HEK293 (cell line): ENCODE measurements at regions not wholly inside any gene's neighbourhood (a gene's known extent, or its start where the extent isn't known, plus 50 kb on each side); places are given as distances from the start of the nearest gene placed in this dataset.

Experiments
- CTCF ChIA-PET: fragments of 350-600 bp; formaldehyde crosslinking; extraction: SDS; loops from one replicate; lab custom pipeline; 2021; ENCODE audit warnings: antibody characterized with exemption; lab: Yijun Ruan, JAX
- POLR2A ChIA-PET: fragments of 300-600 bp; formaldehyde crosslinking; extraction: SDS; loops from one replicate; lab custom pipeline; 2020; ENCODE audit warnings: antibody characterized with exemption, inconsistent platforms; lab: Yijun Ruan, JAX
- H3K27ac ChIP-seq: fragments of 200-500 bp; sonication (Bioruptor generic); 2 replicates; pipeline ENCODE4 v1.5.1; 2014; ENCODE audit warnings: low read depth, low read length, control low read depth, inconsistent platforms; ENCODE audit errors: extremely low read depth
- H3K36me3 ChIP-seq, 2 experiments: fragments of 200-500 bp in 1 of 2; sonication (Bioruptor generic) in 1 of 2; 1 replicate in 1 of 2; 2 replicates in 1 of 2; pipeline ENCODE4 v1.5.1; 2014 to 2017; ENCODE audit warnings: inconsistent platforms in 2 of 2, low read length in 2 of 2; ENCODE audit not compliant: control insufficient read depth in 2 of 2, insufficient read depth in 1 of 2
- H3K4me1 ChIP-seq: fragments of 200-500 bp; sonication (Bioruptor generic); 2 replicates; pipeline ENCODE4 v1.5.1; 2014; ENCODE audit warnings: mild to moderate bottlenecking, low read length, inconsistent platforms; ENCODE audit not compliant: control insufficient read depth, insufficient read depth
- H3K4me3 ChIP-seq: 2 replicates; pipeline ENCODE4 v1.5.1; 2011; ENCODE audit warnings: low read depth, mild to moderate bottlenecking, control low read depth, low read length, moderate library complexity
- H3K9me3 ChIP-seq: fragments of 200-500 bp; sonication (Bioruptor generic); 2 replicates; pipeline ENCODE4 v1.5.1; 2014; ENCODE audit warnings: low read depth, low read length, inconsistent platforms; ENCODE audit not compliant: control insufficient read depth, insufficient read depth
- EGR2 ChIP-seq: fragments of 450-650 bp; formaldehyde crosslinking; IDR thresholded peaks from 2 replicates; pipeline ENCODE4 v1.5.1; 2016; ENCODE audit warnings: low read depth, missing biosample characterization, missing genetic modification characterization
- SCRT2 ChIP-seq: fragments of 450-650 bp; formaldehyde crosslinking; IDR thresholded peaks from 2 replicates; pipeline ENCODE4 v1.5.1; 2016; ENCODE audit warnings: missing biosample characterization, missing genetic modification characterization
- SETDB1 ChIP-seq: IDR thresholded peaks from one replicate; pipeline ENCODE4 v1.6.1; 2017; ENCODE audit warnings: mild to moderate bottlenecking, low read length, moderate library complexity, mixed read lengths; ENCODE audit not compliant: insufficient read length
- ZNF10 ChIP-seq: fragments of 450-650 bp; formaldehyde crosslinking; IDR thresholded peaks from 2 replicates; pipeline ENCODE4 v1.5.1; 2017; ENCODE audit warnings: missing biosample characterization, missing genetic modification characterization
- ZNF112 ChIP-seq: fragments of 450-650 bp; formaldehyde crosslinking; IDR thresholded peaks from 2 replicates; pipeline ENCODE4 v1.5.0; 2017; ENCODE audit warnings: missing biosample characterization, missing genetic modification characterization
- ZNF114 ChIP-seq: fragments of 450-650 bp; formaldehyde crosslinking; IDR thresholded peaks from 2 replicates; pipeline ENCODE4 v1.5.0; 2017; ENCODE audit warnings: missing biosample characterization, missing genetic modification characterization
- ZNF16 ChIP-seq: fragments of 450-650 bp; formaldehyde crosslinking; IDR thresholded peaks from 2 replicates; pipeline ENCODE4 v1.5.1; 2016; ENCODE audit warnings: low read depth, missing biosample characterization, missing genetic modification characterization
- ZNF571 ChIP-seq: fragments of 450-650 bp; formaldehyde crosslinking; IDR thresholded peaks from 2 replicates; pipeline ENCODE4 v1.5.0; 2017; ENCODE audit warnings: missing biosample characterization, missing genetic modification characterization
- ZNF660 ChIP-seq: fragments of 450-650 bp; IDR thresholded peaks from 2 replicates; pipeline ENCODE4 v1.5.1; 2018; ENCODE audit warnings: missing biosample characterization, mild to moderate bottlenecking, missing genetic modification characterization
- ZNF664 ChIP-seq: fragments of 450-650 bp; formaldehyde crosslinking; IDR thresholded peaks from 2 replicates; pipeline ENCODE4 v1.5.1; 2016; ENCODE audit warnings: missing biosample characterization, missing genetic modification characterization
- TF ChIP-seq, protein P1 (sequence below): fragments of 450-650 bp; IDR thresholded peaks from 2 replicates; pipeline ENCODE4 v1.5.1; 2018; ENCODE audit warnings: missing biosample characterization, mild to moderate bottlenecking, missing genetic modification characterization
- TF ChIP-seq, protein P2 (sequence below): fragments of 450-650 bp; formaldehyde crosslinking; IDR thresholded peaks from 2 replicates; pipeline ENCODE4 v1.5.1; 2017; ENCODE audit warnings: missing biosample characterization, missing genetic modification characterization
- TF ChIP-seq, protein P3 (sequence below): fragments of 450-650 bp; formaldehyde crosslinking; IDR thresholded peaks from 2 replicates; pipeline ENCODE4 v1.5.1; 2016; ENCODE audit warnings: missing biosample characterization, missing genetic modification characterization
- TF ChIP-seq, protein P4 (sequence below): fragments of 450-650 bp; formaldehyde crosslinking; IDR thresholded peaks from 2 replicates; pipeline ENCODE4 v1.5.1; 2017; ENCODE audit warnings: missing biosample characterization, missing genetic modification characterization
- TF ChIP-seq, protein P5 (sequence below): fragments of 450-650 bp; formaldehyde crosslinking; IDR thresholded peaks from 2 replicates; pipeline ENCODE4 v1.5.1; 2016; ENCODE audit warnings: missing biosample characterization, missing genetic modification characterization

DNA sequence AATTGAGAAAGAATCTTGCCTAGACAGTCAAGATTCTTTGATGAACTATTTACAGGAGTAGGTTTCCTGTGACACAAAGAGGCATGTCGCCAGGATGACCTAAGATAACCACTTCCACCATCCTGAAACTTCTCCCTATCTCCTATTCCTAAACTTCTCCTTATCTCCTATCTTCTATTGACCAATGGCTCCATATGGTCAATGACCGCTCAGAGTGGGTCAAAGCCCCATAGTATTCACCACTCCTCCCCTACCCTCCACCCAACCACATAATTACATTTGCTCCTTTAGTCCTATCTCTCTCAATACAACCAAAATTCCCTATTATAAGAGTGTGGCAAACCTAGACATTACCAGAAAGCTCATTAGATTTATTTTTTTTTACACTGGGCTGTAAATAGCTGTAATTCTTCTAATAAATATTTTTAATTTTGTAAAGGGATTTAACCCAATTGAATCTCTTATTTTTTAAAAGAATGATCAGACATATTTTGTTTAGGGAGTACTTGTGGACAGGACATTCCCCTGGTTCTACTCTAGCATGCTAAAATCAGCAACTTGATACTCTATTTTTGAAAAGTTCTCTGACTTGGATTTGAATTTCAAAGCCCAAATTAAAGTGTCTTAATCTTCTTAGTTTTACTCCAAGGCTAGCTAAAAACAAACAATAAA lies 416.0 kb upstream of the CCNH start:
- Histone ChIP-seq H3K9me3 (no peaks in the 10 kb centered on the region), H3K36me3 (no peaks in the 10 kb centered on the region), H3K4me1 (peaks cover 3% of the 10 kb centered on the region; the same call in 1 of the 2 replicates), H3K27ac (no peak overlapping the region), H3K4me3 (no peak overlapping the region)
- TF ChIP-seq ZNF114 (no peak), SCRT2 (tag by site-specific recombination) (no peak), EGR2 (no peak), ZNF16 (tag by site-specific recombination) (no peak), ZNF112 (tag by site-specific recombination) (no peak), ZNF10 (tag by site-specific recombination) (no peak)
- TF ChIP-seq, protein P1, sequence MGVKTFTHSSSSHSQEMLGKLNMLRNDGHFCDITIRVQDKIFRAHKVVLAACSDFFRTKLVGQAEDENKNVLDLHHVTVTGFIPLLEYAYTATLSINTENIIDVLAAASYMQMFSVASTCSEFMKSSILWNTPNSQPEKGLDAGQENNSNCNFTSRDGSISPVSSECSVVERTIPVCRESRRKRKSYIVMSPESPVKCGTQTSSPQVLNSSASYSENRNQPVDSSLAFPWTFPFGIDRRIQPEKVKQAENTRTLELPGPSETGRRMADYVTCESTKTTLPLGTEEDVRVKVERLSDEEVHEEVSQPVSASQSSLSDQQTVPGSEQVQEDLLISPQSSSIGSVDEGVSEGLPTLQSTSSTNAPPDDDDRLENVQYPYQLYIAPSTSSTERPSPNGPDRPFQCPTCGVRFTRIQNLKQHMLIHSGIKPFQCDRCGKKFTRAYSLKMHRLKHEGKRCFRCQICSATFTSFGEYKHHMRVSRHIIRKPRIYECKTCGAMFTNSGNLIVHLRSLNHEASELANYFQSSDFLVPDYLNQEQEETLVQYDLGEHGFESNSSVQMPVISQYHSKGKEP: no peak
- TF ChIP-seq, protein P2, sequence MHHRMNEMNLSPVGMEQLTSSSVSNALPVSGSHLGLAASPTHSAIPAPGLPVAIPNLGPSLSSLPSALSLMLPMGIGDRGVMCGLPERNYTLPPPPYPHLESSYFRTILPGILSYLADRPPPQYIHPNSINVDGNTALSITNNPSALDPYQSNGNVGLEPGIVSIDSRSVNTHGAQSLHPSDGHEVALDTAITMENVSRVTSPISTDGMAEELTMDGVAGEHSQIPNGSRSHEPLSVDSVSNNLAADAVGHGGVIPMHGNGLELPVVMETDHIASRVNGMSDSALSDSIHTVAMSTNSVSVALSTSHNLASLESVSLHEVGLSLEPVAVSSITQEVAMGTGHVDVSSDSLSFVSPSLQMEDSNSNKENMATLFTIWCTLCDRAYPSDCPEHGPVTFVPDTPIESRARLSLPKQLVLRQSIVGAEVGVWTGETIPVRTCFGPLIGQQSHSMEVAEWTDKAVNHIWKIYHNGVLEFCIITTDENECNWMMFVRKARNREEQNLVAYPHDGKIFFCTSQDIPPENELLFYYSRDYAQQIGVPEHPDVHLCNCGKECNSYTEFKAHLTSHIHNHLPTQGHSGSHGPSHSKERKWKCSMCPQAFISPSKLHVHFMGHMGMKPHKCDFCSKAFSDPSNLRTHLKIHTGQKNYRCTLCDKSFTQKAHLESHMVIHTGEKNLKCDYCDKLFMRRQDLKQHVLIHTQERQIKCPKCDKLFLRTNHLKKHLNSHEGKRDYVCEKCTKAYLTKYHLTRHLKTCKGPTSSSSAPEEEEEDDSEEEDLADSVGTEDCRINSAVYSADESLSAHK: no peak
- TF ChIP-seq, protein P3, sequence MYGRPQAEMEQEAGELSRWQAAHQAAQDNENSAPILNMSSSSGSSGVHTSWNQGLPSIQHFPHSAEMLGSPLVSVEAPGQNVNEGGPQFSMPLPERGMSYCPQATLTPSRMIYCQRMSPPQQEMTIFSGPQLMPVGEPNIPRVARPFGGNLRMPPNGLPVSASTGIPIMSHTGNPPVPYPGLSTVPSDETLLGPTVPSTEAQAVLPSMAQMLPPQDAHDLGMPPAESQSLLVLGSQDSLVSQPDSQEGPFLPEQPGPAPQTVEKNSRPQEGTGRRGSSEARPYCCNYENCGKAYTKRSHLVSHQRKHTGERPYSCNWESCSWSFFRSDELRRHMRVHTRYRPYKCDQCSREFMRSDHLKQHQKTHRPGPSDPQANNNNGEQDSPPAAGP (tag by site-specific recombination): no peak
- ChIA-PET POLR2A (no interaction called here), CTCF (interaction anchor here (1.3 kb wide), 1 partner anchor 50 kb away, joined by 3 read pairs; no protein-coding TSS in a partner anchor)

DNA sequence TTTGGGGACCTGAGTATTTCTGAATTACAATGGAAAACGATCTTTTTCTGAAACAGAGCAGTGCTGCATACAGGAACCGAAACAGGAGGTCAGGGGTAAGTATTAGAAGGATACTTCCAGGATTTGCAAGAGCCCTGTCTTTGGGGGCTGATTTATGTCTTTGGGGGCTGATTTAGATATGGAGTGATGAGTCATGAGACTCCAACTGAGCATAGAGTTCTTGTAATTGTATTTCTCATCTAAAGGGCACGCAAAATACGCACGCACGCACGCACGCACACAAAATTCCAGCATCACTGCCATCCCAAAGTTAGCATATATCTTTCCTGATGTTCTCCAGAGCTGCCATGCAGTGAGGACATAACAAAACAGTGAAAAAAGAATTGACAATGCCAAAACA lies 414.8 kb upstream of the CCNH start:
- ChIA-PET POLR2A (no interaction called here), CTCF (interaction anchor here (1.0 to 1.3 kb wide), 2 partner anchors 26 to 49 kb away, joined by 3 to 5 read pairs; no protein-coding TSS in a partner anchor)
- H3K4me1 ChIP-seq: peaks cover 3% of the 10 kb centered on the region; the same call in 1 of the 2 replicates
- TF ChIP-seq ZNF660: 0 out of 2 replicates have a peak, but pooled peaks have one; percentile 26
- TF ChIP-seq, protein P4, sequence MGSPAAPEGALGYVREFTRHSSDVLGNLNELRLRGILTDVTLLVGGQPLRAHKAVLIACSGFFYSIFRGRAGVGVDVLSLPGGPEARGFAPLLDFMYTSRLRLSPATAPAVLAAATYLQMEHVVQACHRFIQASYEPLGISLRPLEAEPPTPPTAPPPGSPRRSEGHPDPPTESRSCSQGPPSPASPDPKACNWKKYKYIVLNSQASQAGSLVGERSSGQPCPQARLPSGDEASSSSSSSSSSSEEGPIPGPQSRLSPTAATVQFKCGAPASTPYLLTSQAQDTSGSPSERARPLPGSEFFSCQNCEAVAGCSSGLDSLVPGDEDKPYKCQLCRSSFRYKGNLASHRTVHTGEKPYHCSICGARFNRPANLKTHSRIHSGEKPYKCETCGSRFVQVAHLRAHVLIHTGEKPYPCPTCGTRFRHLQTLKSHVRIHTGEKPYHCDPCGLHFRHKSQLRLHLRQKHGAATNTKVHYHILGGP: 0 out of 2 replicates have a peak, but pooled peaks have one; percentile 37
- TF ChIP-seq SETDB1: no peak
- 0 out of 2 replicates have a peak, but pooled peaks have one; percentile 10 for TF ChIP-seq ZNF664 (tag by site-specific recombination)
- H3K9me3 ChIP-seq: no peaks in the 10 kb centered on the region
- no peak overlapping the region for H3K4me3 ChIP-seq
- H3K36me3 ChIP-seq: no peaks in the 10 kb centered on the region
- H3K27ac ChIP-seq: no peak overlapping the region

DNA sequence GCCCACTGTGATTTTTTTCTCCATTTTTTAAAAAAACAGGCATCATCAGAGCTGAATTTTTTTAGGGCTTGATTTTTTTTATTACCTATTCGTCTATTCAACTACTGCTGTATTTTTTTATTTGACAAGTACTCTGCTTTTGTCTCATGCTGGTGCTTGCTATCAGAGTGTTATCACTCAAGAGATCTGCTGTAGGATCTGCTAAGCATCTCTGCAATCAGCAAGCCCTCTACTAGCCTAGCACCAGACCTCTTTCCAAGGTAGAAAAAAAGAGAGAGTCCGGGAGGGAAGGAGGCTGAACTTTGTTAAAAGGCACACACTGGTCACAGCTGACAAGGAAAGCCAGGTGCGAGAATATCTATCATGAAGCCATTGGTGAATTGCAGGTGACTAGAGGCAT lies 413.8 kb upstream of the CCNH start:
- no peaks in the 10 kb centered on the region for H3K9me3 ChIP-seq
- CTCF ChIA-PET: no interaction called here
- H3K4me1 ChIP-seq: peaks cover 3% of the 10 kb centered on the region; the same call in 1 of the 2 replicates
- POLR2A ChIA-PET: no interaction called here
- H3K36me3 ChIP-seq: no peaks in the 10 kb centered on the region
- TF ChIP-seq, protein P5, sequence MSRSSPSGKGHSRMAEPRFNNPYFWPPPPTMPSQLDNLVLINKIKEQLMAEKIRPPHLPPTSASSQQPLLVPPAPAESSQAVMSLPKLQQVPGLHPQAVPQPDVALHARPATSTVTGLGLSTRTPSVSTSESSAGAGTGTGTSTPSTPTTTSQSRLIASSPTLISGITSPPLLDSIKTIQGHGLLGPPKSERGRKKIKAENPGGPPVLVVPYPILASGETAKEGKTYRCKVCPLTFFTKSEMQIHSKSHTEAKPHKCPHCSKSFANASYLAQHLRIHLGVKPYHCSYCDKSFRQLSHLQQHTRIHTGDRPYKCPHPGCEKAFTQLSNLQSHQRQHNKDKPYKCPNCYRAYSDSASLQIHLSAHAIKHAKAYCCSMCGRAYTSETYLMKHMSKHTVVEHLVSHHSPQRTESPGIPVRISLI (tag by site-specific recombination): 0 out of 2 replicates have a peak, but pooled peaks have one; percentile 17
- no peak for TF ChIP-seq ZNF571
- TF ChIP-seq, all 188 proteins: peak for 1
- Histone ChIP-seq H3K27ac (no peak overlapping the region), H3K4me3 (no peak overlapping the region)
